ENCODE measurements at regions not wholly inside any gene's neighbourhood (a gene's known extent, or its start where the extent isn't known, plus 50 kb on each side); places are given as distances from the start of the nearest gene placed in this dataset.

- H3K4me3 ChIP-seq = no peak overlapping the region
- WGBS, 2 donors = 91 to 93% methylated on average over 4 of the region's 4 CpGs
- H3K4me1 ChIP-seq = peaks cover 0 to 9% (median 2%) of the 10 kb centered on the region in 4 donors
- TF ChIP-seq CTCF (IDR thresholded peaks at IDR 0.05) (no peak), EP300 (IDR thresholded peaks at IDR 0.05) (no peak), POLR2A (IDR thresholded peaks at IDR 0.05) (no peak), POLR2AphosphoS5 (IDR thresholded peaks at IDR 0.05) (no peak)
- no peaks in the 10 kb centered on the region for H3K27me3 ChIP-seq
- H3K9me3 ChIP-seq = no peaks in the 10 kb centered on the region
- no peak for DNase-seq
- no peaks in the 10 kb centered on the region for H3K36me3 ChIP-seq
- intact Hi-C loops (cut with DNase I) = no loop called here
- H3K27ac ChIP-seq = no peak overlapping the region
Measured at GRCh38 chr14:58820032-58820431, 182.3 kb downstream of the DACT1 start.

- TF ChIP-seq POLR2AphosphoS5 (IDR thresholded peaks at IDR 0.05) (no peak), CTCF (IDR thresholded peaks at IDR 0.05) (no peak), POLR2A (IDR thresholded peaks at IDR 0.05) (no peak), EP300 (IDR thresholded peaks at IDR 0.05) (no peak)
- H3K27ac ChIP-seq = no peak overlapping the region
- no peaks in the 10 kb centered on the region for H3K27me3 ChIP-seq
- no peak for DNase-seq
- no peak overlapping the region for H3K4me3 ChIP-seq
- H3K36me3 ChIP-seq = no peaks in the 10 kb centered on the region
- no peaks in the 10 kb centered on the region for H3K9me3 ChIP-seq
- WGBS, 2 donors = 96% methylated on average over 3 of the region's 3 CpGs
- intact Hi-C loops (cut with DNase I) = no loop called here
- no peaks in the 10 kb centered on the region for H3K4me1 ChIP-seq
Measured at GRCh38 chr14:58821421-58821820, 183.7 kb downstream of the DACT1 start.

GRCh38 chr14:58822856-58823255 lies 185.1 kb downstream of the DACT1 start:
- Histone ChIP-seq H3K9me3 (no peaks in the 10 kb centered on the region), H3K36me3 (no peaks in the 10 kb centered on the region), H3K4me1 (no peaks in the 10 kb centered on the region), H3K4me3 (no peak overlapping the region), H3K27ac (no peak overlapping the region), H3K27me3 (no peaks in the 10 kb centered on the region)
- intact Hi-C loops (cut with DNase I) = no loop called here
- no peak for DNase-seq
- TF ChIP-seq EP300 (IDR thresholded peaks at IDR 0.05) = no peak
- no peak for TF ChIP-seq CTCF (IDR thresholded peaks at IDR 0.05)
- TF ChIP-seq POLR2AphosphoS5 (IDR thresholded peaks at IDR 0.05) = no peak
- no peak for TF ChIP-seq POLR2A (IDR thresholded peaks at IDR 0.05)
- 94 to 98% methylated on average over 2 of the region's 2 CpGs for WGBS, 2 donors

GRCh38 chr14:58823312-58823711 lies 185.6 kb downstream of the DACT1 start:
- Histone ChIP-seq H3K4me1 (no peaks in the 10 kb centered on the region), H3K27ac (no peak overlapping the region), H3K4me3 (no peak overlapping the region), H3K9me3 (no peaks in the 10 kb centered on the region), H3K36me3 (no peaks in the 10 kb centered on the region), H3K27me3 (no peaks in the 10 kb centered on the region)
- no peak for DNase-seq
- intact Hi-C loops (cut with DNase I) = no loop called here
- no peak for TF ChIP-seq CTCF (IDR thresholded peaks at IDR 0.05)
- no peak for TF ChIP-seq POLR2AphosphoS5 (IDR thresholded peaks at IDR 0.05)
- TF ChIP-seq EP300 (IDR thresholded peaks at IDR 0.05) = no peak
- no peak for TF ChIP-seq POLR2A (IDR thresholded peaks at IDR 0.05)
- 87 to 90% methylated on average over 2 of the region's 2 CpGs for WGBS, 2 donors

- Histone ChIP-seq H3K4me3 (no peak overlapping the region), H3K27me3 (no peaks in the 10 kb centered on the region), H3K4me1 (no peaks in the 10 kb centered on the region), H3K36me3 (no peaks in the 10 kb centered on the region), H3K9me3 (no peaks in the 10 kb centered on the region), H3K27ac (no peak overlapping the region)
- intact Hi-C loops (cut with DNase I) = no loop called here
- 96 to 98% methylated on average over 2 of the region's 2 CpGs for WGBS, 2 donors
- no peak for DNase-seq
- TF ChIP-seq POLR2AphosphoS5 (IDR thresholded peaks at IDR 0.05) (no peak), POLR2A (IDR thresholded peaks at IDR 0.05) (no peak), EP300 (IDR thresholded peaks at IDR 0.05) (no peak), CTCF (IDR thresholded peaks at IDR 0.05) (no peak)
Measured at GRCh38 chr14:58824106-58824505, 186.3 kb downstream of the DACT1 start.
